ENCODE measurements at regions not wholly inside any gene's neighbourhood (a gene's known extent, or its start where the extent isn't known, plus 50 kb on each side); places are given as distances from the start of the nearest gene placed in this dataset.
A peak's percentile ranks its signal among the peaks of the same experiment; 100 is the strongest.
"Not testable (repeated sequence)": the region's sequence is repeated elsewhere in the genome, so short reads cannot be mapped to it uniquely, and the experiment has no call there.

DNA sequence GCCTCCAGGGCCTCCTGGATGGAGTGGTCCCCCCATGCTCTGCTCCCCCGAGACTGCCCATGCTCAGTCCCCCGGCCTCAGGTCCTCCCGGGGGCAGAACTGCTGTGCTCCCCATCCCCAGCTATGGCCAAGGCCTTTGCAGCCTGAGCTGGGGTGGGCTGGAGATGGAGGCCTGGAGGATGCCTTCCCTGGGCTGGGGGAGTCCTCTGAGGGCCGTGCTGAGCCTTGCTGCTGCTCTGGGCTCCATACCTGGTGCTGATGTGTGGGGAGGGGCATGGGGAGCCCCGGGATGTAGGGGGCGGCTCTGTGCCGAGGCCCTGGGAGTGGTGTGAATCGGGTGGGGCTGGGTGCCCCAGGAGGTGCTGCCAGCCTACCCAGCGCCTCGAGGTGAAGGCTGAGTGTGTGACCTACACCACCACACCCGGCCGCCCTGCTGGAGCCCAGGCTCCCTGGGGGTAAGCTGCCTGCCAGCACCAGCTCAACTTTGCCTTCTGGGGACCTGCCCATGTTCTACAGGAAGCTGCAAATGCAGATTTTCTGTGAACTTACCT, 109.5 kb downstream of the UNCX start:
- DNase-seq (ENCODE audit: low spot score): no peak

DNA sequence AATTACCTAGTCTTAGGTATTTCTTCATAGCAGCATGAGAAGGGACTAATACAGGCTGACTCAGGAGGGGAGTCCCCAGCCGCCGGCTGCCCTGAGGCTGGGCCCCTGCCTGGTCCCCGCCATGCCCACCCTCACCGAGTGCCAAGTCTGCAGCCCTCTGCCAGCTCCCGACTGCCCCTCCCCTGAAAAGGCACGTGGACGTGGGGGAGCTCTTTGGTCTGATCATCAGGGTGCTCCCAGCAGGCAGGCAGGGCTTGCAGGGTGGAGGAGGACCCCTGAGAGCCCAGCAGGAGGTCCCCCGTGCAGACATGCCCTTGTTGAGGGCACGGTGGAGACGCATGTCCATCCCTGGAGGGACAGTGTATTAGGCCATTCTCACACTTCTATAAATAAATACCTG, 110.9 kb downstream of the UNCX start:
- no peak for DNase-seq (ENCODE audit: low spot score)

DNA sequence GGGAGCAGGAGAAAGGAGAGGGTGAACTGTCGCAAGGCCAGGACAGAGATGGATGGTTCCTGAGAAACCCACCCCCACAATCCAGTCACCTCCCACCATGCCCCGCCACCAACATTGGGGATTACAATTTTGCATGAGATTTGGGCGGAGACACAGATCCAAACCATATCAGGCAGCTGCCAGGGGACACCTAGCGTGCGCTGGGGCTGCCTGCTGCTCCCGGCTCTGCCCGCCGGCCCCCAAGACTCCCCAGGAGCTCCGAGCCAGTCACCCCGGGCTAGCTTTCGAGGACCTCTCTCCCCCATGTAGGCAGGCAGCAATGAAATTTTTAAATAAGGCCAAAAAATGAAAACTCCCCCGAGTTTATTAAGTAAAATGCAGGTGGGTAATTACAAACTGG, 111.7 kb downstream of the UNCX start:
- DNase-seq (ENCODE audit: low spot score): no peak

DNA sequence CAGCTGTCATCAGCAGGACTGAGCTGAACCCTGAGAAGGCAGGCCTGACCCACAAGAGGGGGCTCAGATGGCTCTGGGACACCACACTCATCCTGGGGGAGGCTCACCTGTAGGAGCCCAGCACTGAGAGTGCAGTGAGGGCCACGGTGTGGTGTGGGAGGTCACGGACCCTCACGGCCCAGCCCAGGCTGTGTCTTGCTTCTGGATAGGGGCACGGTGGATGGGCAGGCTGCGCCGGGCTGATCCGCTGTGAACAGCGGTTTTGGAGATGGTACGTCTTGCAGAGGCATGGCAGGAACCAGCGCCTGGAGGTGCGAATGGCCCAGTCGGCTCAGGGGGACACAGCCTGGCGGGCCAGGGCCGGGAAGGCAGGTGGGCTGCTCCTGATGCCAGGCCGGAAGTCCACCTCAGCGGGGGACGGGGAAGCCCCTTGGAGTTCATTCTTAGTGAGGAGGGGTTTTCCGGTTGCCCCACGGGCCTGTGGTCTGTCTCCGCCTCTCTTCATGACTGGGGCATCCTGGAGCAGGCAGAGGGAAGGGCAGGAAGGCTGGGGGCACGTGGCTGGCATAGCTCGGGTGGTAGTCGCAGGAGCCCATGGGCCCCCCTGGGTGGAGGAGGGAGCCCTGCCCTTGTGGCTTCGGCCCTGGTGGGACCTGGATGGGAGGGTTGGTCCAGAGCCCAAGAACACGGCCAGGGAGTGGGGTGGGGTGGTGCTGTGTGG, 112.5 kb downstream of the UNCX start:
- no peak for DNase-seq (ENCODE audit: low spot score)

DNA sequence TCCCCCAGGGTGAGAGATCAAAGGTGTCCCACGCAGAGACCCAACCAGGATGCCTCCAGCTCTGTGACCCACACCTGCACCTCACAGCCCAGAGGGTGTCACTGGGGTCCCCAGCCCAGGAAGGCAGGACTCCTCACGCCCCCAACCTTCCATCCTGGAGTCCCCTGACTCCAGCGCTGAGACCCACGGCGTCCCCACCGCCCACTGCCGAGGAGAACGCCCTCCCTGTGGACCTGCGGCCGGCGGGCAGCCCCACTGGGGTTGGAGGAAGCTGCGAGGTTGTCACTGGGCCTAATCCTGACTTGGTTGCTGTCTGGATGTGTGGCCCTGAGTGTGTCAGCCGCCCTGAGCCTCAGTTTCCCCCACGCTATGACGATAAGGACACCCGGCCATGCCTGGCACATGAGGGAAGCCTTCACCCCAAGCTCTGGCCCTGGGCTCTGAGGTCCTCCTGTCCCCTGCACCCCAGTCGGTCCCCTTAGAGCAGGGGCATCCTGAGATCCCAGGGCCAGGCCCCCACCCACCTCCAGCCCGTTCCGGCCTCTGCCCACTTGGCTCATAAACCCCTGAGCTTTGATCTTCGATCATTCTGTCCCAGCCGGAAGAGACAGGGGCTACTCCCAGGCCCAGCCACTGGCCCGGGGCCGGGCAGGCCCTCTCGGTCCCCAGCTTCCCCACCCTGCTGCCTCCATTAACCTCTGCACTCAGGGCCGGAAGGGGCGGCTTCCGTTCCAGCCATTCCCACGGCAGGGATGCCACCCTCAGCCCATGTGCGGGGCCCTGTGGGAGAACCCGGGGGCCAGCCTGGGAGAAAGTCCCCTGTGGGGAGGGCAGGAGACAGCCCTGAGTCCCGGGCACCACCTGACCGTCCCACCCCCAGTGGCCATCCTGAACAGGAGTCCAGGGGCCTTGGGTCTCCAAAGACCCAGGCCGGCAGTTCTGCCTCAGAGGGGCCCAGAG, 113.2 kb downstream of the MICALL2 start:
- DNase-seq (ENCODE audit: low spot score): no peak

DNA sequence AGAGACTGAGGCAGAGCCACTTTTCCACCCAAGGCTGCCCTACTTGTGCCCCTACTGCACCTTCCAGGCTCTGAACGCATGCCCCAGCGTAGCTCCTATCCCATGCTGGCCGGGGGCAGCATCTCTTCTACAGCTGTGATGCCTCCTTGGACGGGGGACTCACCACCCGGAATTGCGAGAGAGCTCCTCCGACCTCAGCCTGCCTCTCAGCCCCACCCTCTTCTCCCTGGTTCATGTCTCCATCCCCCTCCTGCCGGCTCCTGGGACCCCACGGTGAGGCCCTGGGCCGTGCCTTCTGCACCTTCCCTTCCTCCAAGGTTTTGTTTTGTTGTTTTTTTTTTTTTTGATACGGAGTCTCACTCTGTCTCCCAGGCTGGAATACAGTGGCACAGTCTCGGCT, 112.4 kb downstream of the MICALL2 start:
- DNase-seq (ENCODE audit: low spot score): no peak

DNA sequence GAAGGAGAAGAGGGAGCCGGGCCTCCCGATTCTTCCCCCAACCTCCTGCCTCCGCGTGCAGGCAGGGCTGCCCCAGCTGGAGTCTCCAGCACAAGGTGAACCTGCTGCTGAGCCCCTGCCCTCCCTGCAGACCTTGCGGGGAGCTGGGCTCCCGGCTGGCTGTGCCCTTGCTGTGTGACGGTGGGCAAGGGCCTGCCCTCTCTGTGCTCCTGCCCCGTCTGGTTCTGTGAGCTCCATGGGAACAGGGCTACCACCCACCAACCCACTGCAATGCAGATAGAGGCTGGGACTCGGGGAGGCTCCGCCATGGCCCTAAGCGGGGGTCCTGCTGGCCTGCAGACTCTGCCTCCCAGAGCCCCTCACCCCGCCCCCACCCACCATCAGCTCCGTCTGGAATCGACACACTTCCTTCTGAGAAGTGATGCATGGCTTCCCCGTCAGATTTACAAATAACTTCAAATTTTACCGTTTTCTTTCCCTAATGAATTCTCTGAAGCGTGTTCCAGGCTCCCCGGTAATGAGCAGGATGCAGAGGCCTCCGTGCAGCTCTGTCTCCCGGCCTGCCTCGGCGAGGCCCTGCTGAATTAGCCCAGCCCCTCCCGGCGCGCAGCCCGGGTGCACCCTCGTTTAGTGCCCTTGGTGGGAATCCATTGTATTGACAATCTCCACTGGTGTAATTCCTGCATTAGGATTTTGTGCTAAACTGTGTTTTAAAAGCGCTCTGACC, 111.0 kb downstream of the MICALL2 start:
- no peak for DNase-seq (ENCODE audit: low spot score)

DNA sequence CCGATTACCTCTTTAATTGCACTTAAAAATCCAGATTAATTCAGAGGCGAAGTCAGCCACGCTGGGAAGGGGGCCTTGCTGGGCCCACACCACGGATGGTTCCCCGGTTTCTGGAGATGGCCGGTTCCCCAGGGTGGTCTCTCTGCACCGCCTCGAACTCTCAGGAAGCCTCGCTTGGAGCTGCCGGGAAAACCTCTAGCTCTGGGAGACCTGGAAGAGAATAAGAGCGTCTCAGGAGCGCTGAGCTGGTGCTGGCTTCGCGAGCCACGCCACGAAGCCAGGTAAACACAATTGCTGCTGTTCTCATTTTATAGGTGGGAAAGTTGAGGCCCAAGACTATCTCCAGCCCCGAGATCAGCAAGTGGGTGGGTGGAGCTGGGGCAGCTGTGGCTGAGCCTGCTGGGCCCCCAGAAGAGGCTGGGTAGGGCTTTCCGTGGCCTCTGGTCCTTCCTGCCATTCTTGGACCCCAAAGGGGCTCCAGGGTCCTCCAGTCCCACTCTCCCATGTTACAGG, 110.4 kb downstream of the MICALL2 start:
- DNase-seq (ENCODE audit: low spot score): no peak

DNA sequence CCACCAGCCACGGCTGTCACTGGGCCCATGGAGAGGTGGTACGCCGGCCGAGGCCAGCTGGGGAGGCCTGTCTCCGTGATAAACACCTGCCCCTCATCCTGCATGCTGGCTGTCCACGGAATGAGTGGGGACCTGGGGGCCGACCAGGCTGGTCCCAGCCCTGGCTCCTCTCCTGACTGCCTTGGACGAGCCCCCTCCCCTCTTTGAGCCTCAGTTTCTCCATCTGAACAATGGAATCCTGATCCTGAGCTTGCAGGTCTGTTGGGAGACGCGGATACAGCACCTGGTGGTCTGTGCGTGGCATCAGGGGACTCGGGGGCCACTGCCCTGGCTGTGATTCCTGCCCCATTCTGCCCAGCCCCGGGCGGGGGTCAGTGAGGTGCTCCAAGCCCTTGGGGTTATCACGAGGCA, 109.9 kb downstream of the MICALL2 start:
- no peak for DNase-seq (ENCODE audit: low spot score)

DNA sequence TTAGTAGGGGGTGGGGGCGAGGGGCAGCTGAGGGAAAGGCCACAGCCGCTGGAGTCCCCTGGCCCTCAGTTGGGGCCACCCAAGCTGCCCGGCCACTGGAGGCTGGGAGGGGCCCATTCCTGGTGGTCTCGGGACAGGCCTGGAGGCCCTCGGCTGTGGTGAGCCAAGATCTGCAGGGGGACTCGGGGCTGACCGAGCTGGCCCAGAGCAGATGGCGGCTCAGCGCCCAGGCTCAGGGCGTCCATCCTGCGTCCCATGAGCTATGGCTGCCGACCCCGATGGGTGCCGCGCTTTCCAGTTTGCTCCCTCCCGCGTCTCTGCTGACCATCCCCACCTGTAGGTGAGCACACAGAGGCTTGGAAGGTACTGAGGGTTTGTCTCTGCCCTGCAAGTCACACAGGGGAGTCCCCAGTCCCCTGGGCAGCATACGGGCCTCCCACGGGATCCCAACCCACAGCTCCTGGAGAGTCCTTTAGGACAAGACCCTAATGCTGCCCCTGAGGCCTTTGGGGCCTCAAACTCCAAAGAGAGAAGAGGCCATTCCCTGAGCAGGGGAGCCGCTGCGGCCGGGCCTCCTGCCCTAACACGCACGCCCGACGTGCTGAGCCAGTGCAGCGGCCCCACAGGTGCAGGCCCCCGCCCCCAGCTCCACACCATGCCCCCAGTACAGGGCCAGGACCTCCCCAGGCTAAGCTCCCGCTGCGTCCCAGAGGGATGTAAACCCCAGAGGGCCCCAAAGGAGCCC, 107.2 kb downstream of the MICALL2 start:
- no peak for DNase-seq (ENCODE audit: low spot score)

DNA sequence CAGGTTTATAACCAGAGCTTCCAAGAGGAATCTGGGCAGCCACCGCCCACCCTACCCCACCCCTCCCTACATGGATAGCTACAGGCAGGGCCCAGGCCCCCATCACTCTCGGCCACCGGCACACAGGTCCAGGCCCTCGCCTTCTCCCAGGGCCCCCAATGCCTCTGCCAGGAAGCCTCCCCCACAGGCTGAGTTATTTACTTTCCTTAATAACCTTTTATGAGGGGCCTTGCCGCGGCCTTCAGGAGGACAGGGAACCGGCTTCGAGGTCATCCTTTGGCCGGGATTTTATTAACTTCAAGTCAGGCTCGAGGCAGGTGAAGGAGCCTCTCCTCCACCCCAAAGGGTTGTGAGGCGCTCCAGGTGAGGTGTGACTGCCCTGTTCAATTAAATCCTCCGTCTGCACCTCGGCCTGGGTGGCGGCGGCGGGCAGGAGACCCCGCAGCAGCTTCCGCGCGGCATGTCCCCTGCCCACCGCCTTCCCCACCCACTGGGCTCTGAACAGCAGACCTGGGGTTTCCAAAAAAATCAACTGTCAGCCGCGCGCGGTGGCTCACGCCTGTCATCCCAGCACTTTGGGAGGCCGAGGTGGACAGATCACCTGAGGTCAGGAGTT, 106.5 kb downstream of the MICALL2 start:
- DNase-seq (ENCODE audit: low spot score): no peak

DNA sequence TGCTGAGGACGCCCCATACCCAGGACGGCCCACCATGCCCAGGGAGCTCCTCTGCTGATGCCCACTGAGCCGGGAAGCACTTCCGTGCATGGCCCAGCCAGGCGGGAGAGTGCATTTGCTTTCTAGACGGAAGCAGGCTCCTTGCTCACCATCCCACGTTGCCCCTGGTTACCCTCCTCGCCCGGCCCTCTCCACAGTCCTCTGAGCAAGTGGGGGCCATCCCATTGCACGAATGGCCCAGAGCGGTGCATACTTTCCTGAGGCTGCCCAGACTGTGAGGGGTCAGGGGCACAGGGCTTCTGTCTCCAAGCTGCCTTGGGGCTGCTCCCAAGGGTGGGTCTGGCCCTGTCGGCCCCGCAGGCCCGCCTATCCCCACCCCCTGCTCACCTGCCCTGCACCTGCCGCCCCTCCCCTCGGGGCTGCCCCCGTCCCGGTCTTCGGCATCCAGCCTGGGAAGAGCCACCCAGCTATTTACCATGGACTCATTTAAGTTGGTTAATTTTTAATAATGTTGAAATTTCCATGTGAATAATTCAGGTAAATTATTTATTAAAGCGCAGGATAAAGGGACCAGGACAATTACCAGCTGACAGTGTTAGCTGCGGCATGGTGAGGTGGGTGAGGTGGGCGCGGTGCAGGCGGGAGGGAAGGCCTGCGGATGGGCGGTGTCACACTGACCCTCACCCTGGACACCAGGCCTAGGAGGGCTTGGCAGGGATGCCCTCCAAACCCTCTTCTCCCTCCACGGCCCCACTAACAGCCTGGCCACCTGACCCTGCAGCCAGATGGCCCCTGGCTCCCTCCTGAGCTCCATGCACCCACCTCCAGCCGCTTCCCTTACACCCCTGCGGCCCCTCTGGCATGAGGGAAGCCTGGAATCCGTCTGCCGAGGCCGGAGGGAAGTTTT, 104.4 kb downstream of the MICALL2 start:
- DNase-seq (ENCODE audit: low spot score): peak; percentile 16

DNA sequence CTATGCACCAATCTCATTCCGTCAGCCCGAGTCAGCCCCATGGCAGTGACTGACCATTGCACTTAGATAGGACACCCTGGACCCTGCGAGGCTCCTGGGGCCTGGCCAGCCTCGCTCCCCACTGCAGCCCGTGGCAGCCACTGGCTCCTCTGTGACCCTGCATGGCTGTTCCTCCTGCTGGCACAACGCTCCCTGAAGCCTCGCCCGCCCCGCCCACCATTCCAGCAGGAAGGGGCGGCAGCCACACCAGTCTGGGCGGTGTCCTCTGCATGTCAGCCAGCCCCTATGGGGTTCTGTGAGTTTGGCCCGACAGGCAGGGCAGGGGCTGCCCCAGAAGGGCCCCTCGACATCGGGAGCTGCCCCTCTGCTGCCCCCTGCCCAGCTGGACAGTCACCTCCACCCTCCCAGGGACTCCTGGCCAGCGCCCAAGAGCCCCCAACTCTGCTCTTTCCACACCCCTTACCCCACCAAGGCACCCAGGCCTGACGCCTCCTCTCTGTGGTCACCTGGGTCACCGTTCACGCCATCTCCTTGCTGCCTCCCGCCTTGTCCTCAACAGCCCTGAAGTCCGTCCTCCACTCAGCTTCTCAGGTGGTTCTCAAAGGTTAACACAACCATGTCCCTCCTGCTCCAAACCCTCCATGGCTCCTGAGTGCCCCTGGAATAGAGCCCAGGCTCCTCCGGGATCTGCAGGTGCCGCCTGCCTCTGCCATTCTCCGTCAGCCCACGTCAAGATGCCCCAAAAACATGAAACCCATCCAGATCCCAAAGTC, 103.5 kb downstream of the MICALL2 start:
- peak; percentile 59 for DNase-seq (ENCODE audit: low spot score)

DNA sequence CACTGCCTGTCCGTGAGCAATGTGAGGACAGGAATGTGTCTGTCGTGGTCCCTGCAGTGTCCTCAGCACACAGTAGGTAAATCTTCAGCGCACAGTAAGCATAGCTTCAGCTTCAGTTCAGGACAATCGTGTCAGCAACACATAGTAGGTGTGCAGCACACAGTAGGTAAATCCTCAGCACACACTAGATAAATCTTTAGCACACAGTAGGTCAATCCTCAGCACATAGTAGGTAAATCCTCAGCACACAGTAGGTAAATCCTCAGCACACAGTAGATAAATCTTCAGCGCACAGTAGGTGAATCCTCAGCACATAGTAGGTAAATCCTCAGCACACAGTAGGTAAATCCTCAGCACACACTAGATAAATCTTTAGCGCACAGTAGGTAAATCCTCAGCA, 102.4 kb downstream of the MICALL2 start:
- not testable (repeated sequence) for DNase-seq (ENCODE audit: low spot score)

DNA sequence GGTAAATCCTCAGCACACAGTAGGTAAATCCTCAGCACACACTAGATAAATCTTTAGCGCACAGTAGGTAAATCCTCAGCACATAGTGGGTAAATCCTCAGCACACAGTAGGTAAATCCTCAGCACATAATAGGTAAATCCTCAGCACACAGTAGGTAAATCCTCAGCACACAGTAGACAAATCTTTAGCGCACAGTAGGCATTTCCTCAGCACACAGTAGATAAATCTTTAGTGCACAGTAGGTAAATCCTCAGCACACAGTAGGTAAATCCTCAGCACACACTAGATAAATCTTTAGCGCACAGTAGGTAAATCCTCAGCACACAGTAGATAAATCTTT, 102.0 kb downstream of the MICALL2 start:
- not testable (repeated sequence) for DNase-seq (ENCODE audit: low spot score)

DNA sequence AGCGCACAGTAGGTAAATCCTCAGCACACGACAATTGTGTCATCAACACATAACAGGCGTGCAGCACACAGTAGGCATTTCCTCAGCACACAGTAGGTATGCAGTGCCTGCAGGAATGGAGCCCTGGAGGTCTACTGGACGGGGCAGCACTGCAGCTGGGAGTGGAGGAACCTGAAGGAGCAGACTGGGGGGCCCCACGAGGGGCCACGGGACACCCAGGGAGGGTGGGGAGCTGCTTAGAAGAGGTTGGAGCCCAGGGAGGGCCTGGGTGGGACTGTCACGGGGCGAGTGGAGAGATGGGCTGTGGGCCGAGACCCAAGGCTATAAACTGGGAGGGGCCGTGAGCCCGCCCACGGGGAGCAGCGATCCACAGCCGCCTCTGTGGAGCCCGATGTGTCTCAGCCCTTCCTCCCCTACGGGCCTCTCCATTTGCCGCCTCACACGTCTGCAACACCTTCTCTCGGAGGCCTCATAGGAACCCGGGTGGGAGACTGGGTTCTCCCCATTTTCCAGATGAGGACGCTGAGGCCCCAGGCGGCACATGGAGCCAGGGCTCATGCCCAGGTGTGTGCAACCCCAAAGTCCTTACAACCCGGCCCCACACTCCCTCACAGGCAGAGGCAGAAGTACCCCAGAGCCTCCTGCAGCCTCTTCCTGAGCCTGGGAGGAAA, 101.5 kb downstream of the MICALL2 start:
- peak; percentile 25 for DNase-seq (ENCODE audit: low spot score)

DNA sequence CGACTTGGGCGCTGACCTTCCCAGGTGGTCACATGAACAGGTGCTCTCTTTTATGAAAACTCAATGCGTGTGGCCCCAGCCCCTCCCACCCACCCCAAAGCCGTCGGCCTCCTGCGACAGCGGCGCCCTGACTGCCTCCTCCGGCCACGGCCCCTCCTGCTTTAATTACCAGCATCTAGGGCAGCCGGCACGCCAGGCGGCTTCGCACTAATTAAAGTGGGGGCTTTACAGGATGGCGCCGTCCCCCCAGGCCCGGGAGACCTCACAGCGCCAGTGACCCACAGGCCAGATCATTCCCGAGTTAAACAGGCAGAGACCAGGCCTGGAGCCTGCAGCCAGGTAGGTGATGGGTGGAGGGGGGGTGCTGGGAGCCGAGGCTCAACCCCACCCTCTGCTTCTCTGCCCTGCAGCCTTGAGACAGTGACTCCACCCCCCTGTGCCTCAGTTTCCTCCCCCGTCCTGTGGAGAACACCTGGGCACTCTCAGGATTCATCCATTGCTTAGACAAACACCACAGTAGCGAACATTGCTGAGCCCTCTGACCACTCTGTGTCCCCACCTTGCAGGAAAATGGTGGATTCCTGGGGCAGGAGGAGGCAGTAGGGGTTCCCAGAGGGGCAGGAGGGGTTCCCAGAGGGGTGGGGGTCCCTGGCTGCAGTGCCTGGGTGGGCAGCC, 100.8 kb downstream of the MICALL2 start:
- peak; percentile 32 for DNase-seq (ENCODE audit: low spot score)

DNA sequence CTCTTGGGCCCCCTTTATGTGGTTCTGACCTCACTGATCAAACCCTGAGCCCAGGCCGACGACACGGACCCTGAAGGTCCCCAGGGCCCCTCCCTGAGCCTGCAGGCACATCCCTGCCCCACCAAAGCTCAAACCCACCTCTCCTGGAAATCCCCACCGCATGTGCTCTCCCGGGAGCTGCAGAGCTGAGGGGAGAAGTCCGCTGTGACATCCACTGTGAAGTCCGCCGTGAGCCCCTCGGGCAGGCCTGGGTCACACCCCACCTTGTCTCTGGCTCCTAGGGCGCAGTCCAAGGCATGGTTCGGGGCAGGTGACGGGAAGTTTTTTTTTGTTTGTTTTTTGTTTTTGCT, 100.2 kb downstream of the MICALL2 start:
- DNase-seq (ENCODE audit: low spot score): peak; percentile 25
